RWPE2 (cell line): ENCODE measurements at regions not wholly inside any gene's neighbourhood (a gene's known extent, or its start where the extent isn't known, plus 50 kb on each side); places are given as distances from the start of the nearest gene placed in this dataset.

Experiments used
- ATAC-seq: fragments of 200-7000 bp; cut with Tn5 transposase; 3 replicates; pipeline ENCODE4 v1.9.1; 2021; ENCODE audit warnings: low read depth
- DNase-seq: peaks from one replicate; pipeline ENCODE4 v3.0.0-alpha.2; 2020; ENCODE audit warnings: low spot score
- H3K27ac ChIP-seq: fragments of 450-650 bp; 2 replicates; pipeline ENCODE4 v1.5.1; 2017; ENCODE audit warnings: mild to moderate bottlenecking; ENCODE audit not compliant: poor library complexity, severe bottlenecking
- H3K27me3 ChIP-seq: fragments of 250-450 bp; sonication (Bioruptor Pico); 2 replicates; pipeline ENCODE4 v1.5.1; 2021; ENCODE audit warnings: mild to moderate bottlenecking, moderate library complexity; ENCODE audit not compliant: insufficient read depth, poor library complexity, severe bottlenecking
- H3K36me3 ChIP-seq: fragments of 250-450 bp; sonication (Bioruptor Pico); 2 replicates; pipeline ENCODE4 v1.5.1; 2020; ENCODE audit warnings: low read depth, mild to moderate bottlenecking, moderate library complexity
- H3K4me1 ChIP-seq: fragments of 250-450 bp; sonication (Bioruptor Pico); 2 replicates; pipeline ENCODE4 v1.5.1; 2021; ENCODE audit warnings: mild to moderate bottlenecking, moderate library complexity; ENCODE audit not compliant: insufficient read depth, poor library complexity, severe bottlenecking
- H3K4me3 ChIP-seq: fragments of 250-450 bp; sonication (Bioruptor Pico); 2 replicates; pipeline ENCODE4 v1.5.1; 2021; ENCODE audit warnings: mild to moderate bottlenecking, moderate library complexity; ENCODE audit not compliant: severe bottlenecking
- H3K9me3 ChIP-seq: fragments of 250-450 bp; sonication (Bioruptor Pico); 2 replicates; pipeline ENCODE4 v1.5.1; 2021; ENCODE audit warnings: mild to moderate bottlenecking, moderate library complexity; ENCODE audit not compliant: severe bottlenecking
- CTCF ChIP-seq: fragments of 450-650 bp; IDR thresholded peaks from one replicate; pipeline ENCODE4 v1.5.1; 2017; ENCODE audit warnings: mild to moderate bottlenecking, moderate library complexity; ENCODE audit not compliant: poor library complexity, severe bottlenecking

- Histone ChIP-seq H3K36me3 (no peaks in the 10 kb centered on the region), H3K4me3 (no peak overlapping the region), H3K4me1 (no peaks in the 10 kb centered on the region), H3K9me3 (peaks cover 4% of the 10 kb centered on the region), H3K27ac (no peak overlapping the region), H3K27me3 (peaks cover 7% of the 10 kb centered on the region)
- TF ChIP-seq CTCF, result no peak
- no peak for ATAC-seq
- no peak for DNase-seq
Observed at GRCh38 chr2:152813351-152813750, 94.9 kb downstream of the ARL6IP6 start.
